GM23338 (cell line): ENCODE measurements at regions not wholly inside any gene's neighbourhood (a gene's known extent, or its start where the extent isn't known, plus 50 kb on each side); places are given as distances from the start of the nearest gene placed in this dataset.

Source experiments
- ATAC-seq: fragments of 200-7000 bp; cut with Tn5 transposase; 3 replicates; pipeline ENCODE4 v1.9.1; 2020
- DNase-seq: peaks from one replicate; pipeline ENCODE4 v3.0.0-alpha.2; 2015; ENCODE audit warnings: low spot score
- H2AFZ ChIP-seq: fragments of 200-600 bp; sonication (generic); 2 replicates; pipeline ENCODE4 v1.8.0; 2016; ENCODE audit warnings: antibody characterized with exemption, mild to moderate bottlenecking, moderate library complexity
- H3F3A ChIP-seq: fragments of 200-600 bp; sonication (generic); replicated peaks from 2 replicates; pipeline ENCODE4 v1.8.0; 2017; ENCODE audit warnings: antibody characterized with exemption, mixed run types, low read depth
- H3K27ac ChIP-seq: fragments of 200-600 bp; sonication (generic); 2 replicates; pipeline ENCODE4 v1.6.1; 2016; ENCODE audit warnings: low read depth
- H3K27me3 ChIP-seq: fragments of 200-600 bp; sonication (generic); 2 replicates; pipeline ENCODE4 v1.8.0; 2016; ENCODE audit warnings: mild to moderate bottlenecking, mixed run types, moderate library complexity; ENCODE audit not compliant: insufficient read depth
- H3K36me3 ChIP-seq: fragments of 200-600 bp; sonication (generic); 2 replicates; pipeline ENCODE4 v1.8.0; 2016; ENCODE audit warnings: mild to moderate bottlenecking; ENCODE audit not compliant: insufficient read depth
- H3K4me1 ChIP-seq: fragments of 200-600 bp; sonication (generic); 2 replicates; pipeline ENCODE4 v1.8.0; 2016; ENCODE audit warnings: mild to moderate bottlenecking, moderate library complexity; ENCODE audit not compliant: insufficient read depth
- H3K4me2 ChIP-seq: fragments of 200-600 bp; sonication (generic); 2 replicates; pipeline ENCODE4 v1.7.1; 2017; ENCODE audit warnings: mixed run types
- H3K4me3 ChIP-seq: fragments of 200-600 bp; sonication (generic); 2 replicates; pipeline ENCODE4 v1.6.1; 2016; ENCODE audit warnings: mixed run types
- H3K79me2 ChIP-seq: fragments of 200-600 bp; sonication (generic); replicated peaks from 2 replicates; pipeline ENCODE4 v1.8.0; 2017; ENCODE audit warnings: mild to moderate bottlenecking; ENCODE audit not compliant: insufficient read depth
- H3K9me2 ChIP-seq: fragments of 200-600 bp; sonication (generic); 2 replicates; pipeline ENCODE4 v1.8.0; 2017; ENCODE audit not compliant: insufficient read depth
- H4K20me1 ChIP-seq: fragments of 200-600 bp; sonication (generic); replicated peaks from 2 replicates; pipeline ENCODE4 v1.8.0; 2017; ENCODE audit warnings: mild to moderate bottlenecking; ENCODE audit not compliant: insufficient read depth
- H3K27ac Mint-ChIP-seq: 2 replicates; pipeline ENCODE4 v1.8.0; 2020; ENCODE audit warnings: inconsistent platforms, mild to moderate bottlenecking, moderate library complexity, mixed read lengths
- H3K27me3 Mint-ChIP-seq: 3 replicates; pipeline ENCODE4 v1.8.0; 2022; ENCODE audit warnings: low read depth, mild to moderate bottlenecking, moderate library complexity, mixed read lengths, inconsistent platforms; ENCODE audit not compliant: insufficient read depth, poor library complexity
- H3K36me3 Mint-ChIP-seq: 3 replicates; pipeline ENCODE4 v1.8.0; 2021; ENCODE audit warnings: low read depth, mild to moderate bottlenecking, inconsistent platforms, moderate library complexity, mixed read lengths
- H3K4me1 Mint-ChIP-seq: 3 replicates; pipeline ENCODE4 v1.8.0; 2020; ENCODE audit warnings: mild to moderate bottlenecking, inconsistent platforms, mixed read lengths
- H3K4me3 Mint-ChIP-seq: 3 replicates; pipeline ENCODE4 v1.8.0; 2021; ENCODE audit warnings: moderate library complexity, mild to moderate bottlenecking, inconsistent platforms, mixed read lengths
- H3K9me3 Mint-ChIP-seq: 3 replicates; pipeline ENCODE4 v1.8.0; 2020; ENCODE audit warnings: moderate library complexity, mild to moderate bottlenecking, inconsistent platforms, mixed read lengths
- CREB1 ChIP-seq: fragments of 250-450 bp; sonication (Bioruptor Pico); IDR thresholded peaks from 2 replicates; pipeline ENCODE4 v1.5.0; 2020; ENCODE audit warnings: low read depth, mild to moderate bottlenecking, moderate library complexity
- CTCF ChIP-seq, 2 experiments: fragments of 200-600 bp in 1 of 2; sonication (generic) in 1 of 2; conservative IDR thresholded peaks; 2 replicates each; pipeline versions ENCODE4 v1.5.1 to v1.6.1; 2016 to 2017; ENCODE audit warnings: antibody characterized with exemption in 2 of 2, low read depth in 2 of 2, mild to moderate bottlenecking in 2 of 2, moderate library complexity in 1 of 2
- ETS1 ChIP-seq: IDR thresholded peaks from 2 replicates; pipeline ENCODE4 v1.6.1; 2016; ENCODE audit warnings: antibody characterized with exemption
- EZH2 ChIP-seq: fragments of 200-600 bp; sonication (generic); IDR thresholded peaks from one replicate; pipeline ENCODE4 v1.8.0; 2017; ENCODE audit warnings: antibody characterized with exemption, mild to moderate bottlenecking, low read depth; ENCODE audit not compliant: unreplicated experiment
- EZH2phosphoT487 ChIP-seq: fragments of 200-600 bp; sonication (generic); IDR thresholded peaks from one replicate; pipeline ENCODE4 v1.8.1; 2018; ENCODE audit warnings: antibody characterized with exemption; ENCODE audit not compliant: unreplicated experiment
- POLR2AphosphoS5 ChIP-seq: IDR thresholded peaks from 2 replicates; pipeline ENCODE4 v1.6.1; 2016; ENCODE audit warnings: antibody characterized with exemption, low read depth
- REST ChIP-seq: IDR thresholded peaks from one replicate; pipeline ENCODE4 v1.6.1; 2018; ENCODE audit warnings: antibody characterized with exemption; ENCODE audit not compliant: unreplicated experiment
- STAT1 ChIP-seq: IDR thresholded peaks from one replicate; pipeline ENCODE4 v1.6.1; 2016; ENCODE audit warnings: antibody characterized with exemption; ENCODE audit not compliant: unreplicated experiment
- ZNF114 ChIP-seq: fragments of 250-450 bp; sonication (Bioruptor Pico); IDR thresholded peaks from 2 replicates; pipeline ENCODE4 v1.5.0; 2020; ENCODE audit warnings: mild to moderate bottlenecking, moderate library complexity
- ZNF462 ChIP-seq: fragments of 250-450 bp; sonication (Bioruptor Pico); IDR thresholded peaks from 2 replicates; pipeline ENCODE4 v1.5.0; 2020; ENCODE audit warnings: mild to moderate bottlenecking, moderate library complexity

- TF ChIP-seq ETS1 (no peak), CREB1 (CRISPR knock-in tag) (no peak), EZH2phosphoT487 (no peak), ZNF114 (no peak), POLR2AphosphoS5 (no peak), REST (no peak), STAT1 (no peak)
Observed at GRCh38 chr5:82405618-82406204, 127.6 kb upstream of the RPS23 start (continued).

GRCh38 chr5:82405161-82405560 lies 127.0 kb upstream of the RPS23 start:
- H3K4me3 Mint-ChIP-seq: no peak overlapping the region
- DNase-seq: no peak
- no peak overlapping the region for H3K4me3 ChIP-seq
- H3K9me2 ChIP-seq: peaks cover under 1% of the 10 kb centered on the region; the same call in 1 of the 2 replicates
- no peaks in the 10 kb centered on the region for H3K79me2 ChIP-seq
- peaks cover 15% of the 10 kb centered on the region; the same call in 2 of the 3 replicates for H3K4me1 Mint-ChIP-seq
- peaks cover 6% of the 10 kb centered on the region; the same call in 2 of the 3 replicates for H3K36me3 Mint-ChIP-seq
- no peaks in the 10 kb centered on the region for H3K27me3 ChIP-seq
- H3K9me3 Mint-ChIP-seq: peaks cover 10% of the 10 kb centered on the region
- H2AFZ ChIP-seq: no peak overlapping the region
- H3K27ac ChIP-seq: no peak overlapping the region
- no peaks in the 10 kb centered on the region; the same call in 1 of the 2 replicates for H3K36me3 ChIP-seq
- H3K27me3 Mint-ChIP-seq: no peaks in the 10 kb centered on the region
- peaks cover 37% of the 10 kb centered on the region for H3K4me1 ChIP-seq
- no peaks in the 10 kb centered on the region for H3F3A ChIP-seq
- no peak for ATAC-seq
- H3K27ac Mint-ChIP-seq: no peak overlapping the region
- H3K4me2 ChIP-seq: no peak overlapping the region
- no peaks in the 10 kb centered on the region for H4K20me1 ChIP-seq
- TF ChIP-seq CREB1 (CRISPR knock-in tag) (no peak), EZH2phosphoT487 (no peak), ETS1 (no peak), ZNF462 (CRISPR knock-in tag) (no peak), ZNF114 (no peak), POLR2AphosphoS5 (no peak), EZH2 (no peak), CTCF (conservative IDR thresholded peaks at IDR 0.05; ENCODE audit: low read depth in 2 of 2) (no peak)
